ENCODE measurements at regions not wholly inside any gene's neighbourhood (a gene's known extent, or its start where the extent isn't known, plus 50 kb on each side); places are given as distances from the start of the nearest gene placed in this dataset.

- TF ChIP-seq POLR2A (IDR thresholded peaks at IDR 0.05): no peak
- no peak for TF ChIP-seq CTCF (IDR thresholded peaks at IDR 0.05)
- TF ChIP-seq POLR2AphosphoS5 (IDR thresholded peaks at IDR 0.05): no peak
Observed at GRCh38 chr5:86465052-86465838, 152.5 kb upstream of the COX7C start.

Data from upper lobe of left lung (tissue), 4 donors.